GM18526 (cell line): ENCODE measurements at regions not wholly inside any gene's neighbourhood (a gene's known extent, or its start where the extent isn't known, plus 50 kb on each side); places are given as distances from the start of the nearest gene placed in this dataset.

Source experiments
- POLR2A ChIP-seq: IDR thresholded peaks from 3 replicates; pipeline ENCODE4 v1.6.1; 2011; ENCODE audit not compliant: insufficient read length; ENCODE audit errors: extremely low read depth

- TF ChIP-seq POLR2A = no peak
Measured at GRCh38 chr7:130937830-130938229, 203.8 kb upstream of the KLF14 start.

- no peak for TF ChIP-seq POLR2A
Measured at GRCh38 chr7:130938661-130939060, 204.7 kb upstream of the KLF14 start.

- no peak for TF ChIP-seq POLR2A
Measured at GRCh38 chr7:130939321-130940095, 205.5 kb upstream of the KLF14 start.

GRCh38 chr7:130940326-130940725, 206.3 kb upstream of the KLF14 start:
- no peak for TF ChIP-seq POLR2A

GRCh38 chr7:130940907-130941306, 206.9 kb upstream of the KLF14 start:
- TF ChIP-seq POLR2A = no peak

GRCh38 chr7:130941322-130942210, 207.6 kb upstream of the KLF14 start:
- no peak for TF ChIP-seq POLR2A

GRCh38 chr7:130942211-130942964, 208.4 kb upstream of the KLF14 start:
- TF ChIP-seq POLR2A = no peak

GRCh38 chr7:130943336-130943901, 209.4 kb upstream of the KLF14 start:
- TF ChIP-seq POLR2A = no peak

GRCh38 chr7:130943981-130944380, 210.0 kb upstream of the KLF14 start:
- no peak for TF ChIP-seq POLR2A

- TF ChIP-seq POLR2A = no peak
Measured at GRCh38 chr7:130944997-130945396, 211.0 kb upstream of the KLF14 start.

GRCh38 chr7:130945411-130945811, 211.4 kb upstream of the KLF14 start:
- no peak for TF ChIP-seq POLR2A

- no peak for TF ChIP-seq POLR2A
Measured at GRCh38 chr7:130946114-130946513, 212.1 kb upstream of the KLF14 start.

- no peak for TF ChIP-seq POLR2A
Measured at GRCh38 chr7:130947792-130948580, 214.0 kb upstream of the KLF14 start.

GRCh38 chr7:130948822-130949221, 214.8 kb upstream of the KLF14 start:
- TF ChIP-seq POLR2A = no peak
